ENCODE measurements at regions not wholly inside any gene's neighbourhood (a gene's known extent, or its start where the extent isn't known, plus 50 kb on each side); places are given as distances from the start of the nearest gene placed in this dataset.

GRCh38 chr20:11832851-11833250, 84.8 kb upstream of the BTBD3 start:
- peaks cover 2% of the 10 kb centered on the region for H3K9me3 Mint-ChIP-seq
- no peak for DNase-seq
- ChIA-PET CTCF (no interaction called here), POLR2A (no interaction called here)
- no peak overlapping the region for H3K27ac Mint-ChIP-seq
- H3K4me1 Mint-ChIP-seq (ENCODE audit: low read depth) = no peaks in the 10 kb centered on the region
- no peak for ATAC-seq (ENCODE audit: poor library complexity)
- Histone ChIP-seq H3K27me3 (ENCODE audit: control insufficient read depth in 1 of 2, insufficient read depth in 2 of 2, low read length in 2 of 2) (no peaks in the 10 kb centered on the region), H3K27ac (ENCODE audit: low read depth in 1 of 2, low read length in 2 of 2) (no peak overlapping the region), H3K9me3 (ENCODE audit: control insufficient read depth in 1 of 2, insufficient read depth in 1 of 2, low read length in 2 of 2) (peaks cover 0 to 10% of the 10 kb centered on the region in 2 experiments), H3K4me3 (ENCODE audit: low read length) (no peak overlapping the region), H3K4me1 (ENCODE audit: insufficient read depth, low read length) (no peaks in the 10 kb centered on the region), H3K36me3 (ENCODE audit: insufficient read depth, low read length) (no peaks in the 10 kb centered on the region)
- intact Hi-C loops (cut with DNase I, micrococcal nuclease) = no loop called here
- no peaks in the 10 kb centered on the region for H3K36me3 Mint-ChIP-seq (ENCODE audit: low read depth)
- H3K27me3 Mint-ChIP-seq = peaks cover 14% of the 10 kb centered on the region
- TF ChIP-seq CTCF (IDR thresholded peaks at IDR 0.05) = no peak
- H3K4me3 Mint-ChIP-seq = no peak overlapping the region

DNA sequence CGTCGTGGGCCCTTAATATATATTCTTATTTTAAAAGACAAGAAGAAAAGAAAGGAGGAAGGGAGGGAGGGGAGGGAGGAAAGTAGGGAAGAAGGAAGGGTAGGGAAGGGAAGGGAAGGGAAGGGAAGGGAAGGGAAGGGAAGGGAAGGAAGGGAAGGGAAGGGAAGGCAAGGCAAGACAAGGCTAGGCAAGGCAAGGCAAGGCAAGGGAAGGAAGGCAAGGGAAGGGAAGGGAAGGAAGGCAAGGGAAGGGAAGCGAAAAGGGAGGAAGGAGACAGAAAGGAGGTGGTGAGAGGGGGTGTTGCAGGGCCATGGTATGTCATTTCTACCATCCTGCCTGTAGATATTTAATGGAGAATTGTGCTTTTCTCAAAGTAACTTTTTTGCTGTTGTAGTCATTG, 83.9 kb upstream of the BTBD3 start:
- H3K36me3 ChIP-seq (ENCODE audit: insufficient read depth, low read length) = no peaks in the 10 kb centered on the region
- H3K9me3 Mint-ChIP-seq = no peaks in the 10 kb centered on the region
- no peaks in the 10 kb centered on the region for H3K27me3 ChIP-seq (ENCODE audit: control insufficient read depth in 1 of 2, insufficient read depth in 2 of 2, low read length in 2 of 2)
- ChIA-PET POLR2A (no interaction called here), CTCF (no interaction called here)
- no peak for TF ChIP-seq CTCF (IDR thresholded peaks at IDR 0.05)
- H3K36me3 Mint-ChIP-seq (ENCODE audit: low read depth) = no peaks in the 10 kb centered on the region
- H3K4me3 ChIP-seq (ENCODE audit: low read length) = no peak overlapping the region
- peaks cover 10% of the 10 kb centered on the region for H3K27me3 Mint-ChIP-seq
- H3K4me1 Mint-ChIP-seq (ENCODE audit: low read depth) = no peaks in the 10 kb centered on the region
- intact Hi-C loops (cut with DNase I, micrococcal nuclease) = no loop called here
- H3K27ac ChIP-seq (ENCODE audit: low read depth in 1 of 2, low read length in 2 of 2) = no peak overlapping the region
- ATAC-seq (ENCODE audit: poor library complexity) = no peak
- H3K4me1 ChIP-seq (ENCODE audit: insufficient read depth, low read length) = no peaks in the 10 kb centered on the region
- no peak for DNase-seq
- no peak overlapping the region for H3K4me3 Mint-ChIP-seq
- no peak overlapping the region for H3K27ac Mint-ChIP-seq
- H3K9me3 ChIP-seq (ENCODE audit: control insufficient read depth in 1 of 2, insufficient read depth in 1 of 2, low read length in 2 of 2) = peaks cover 0 to 10% of the 10 kb centered on the region in 2 experiments

DNA sequence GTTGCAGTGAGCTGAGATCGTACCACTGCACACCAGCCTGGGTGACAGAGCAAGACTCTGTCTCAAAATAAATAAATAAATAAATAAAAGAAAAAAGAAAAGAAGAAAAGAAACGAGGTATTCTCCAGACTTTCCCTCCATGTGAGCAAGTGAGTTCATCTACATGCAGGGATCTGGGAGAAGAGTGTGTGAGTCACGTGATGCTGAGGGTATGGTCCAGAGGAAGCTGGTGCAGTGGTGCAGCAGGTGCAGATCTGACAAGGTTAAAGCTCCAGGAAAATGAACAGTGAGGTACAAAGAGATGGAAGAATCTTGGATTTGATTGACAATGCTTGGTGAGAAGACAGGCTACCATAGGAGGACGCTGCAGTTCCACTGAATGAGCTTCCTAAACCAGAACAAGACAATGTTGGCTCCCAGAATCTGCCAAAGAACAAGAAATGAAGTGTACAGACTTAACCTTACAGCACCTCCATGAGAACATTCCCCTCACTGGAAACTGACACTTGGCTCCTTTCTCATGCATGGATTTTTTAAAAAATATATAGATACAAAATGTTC, 79.5 kb upstream of the BTBD3 start:
- POLR2A ChIA-PET = no interaction called here
- intact Hi-C loops (cut with DNase I, micrococcal nuclease) = no loop called here

More for the DNA sequence above, 79.5 kb upstream of the BTBD3 start:
- Histone ChIP-seq H3K27ac (ENCODE audit: low read depth in 1 of 2, low read length in 2 of 2) (no peak overlapping the region), H3K4me1 (ENCODE audit: insufficient read depth, low read length) (no peaks in the 10 kb centered on the region), H3K36me3 (ENCODE audit: insufficient read depth, low read length) (no peaks in the 10 kb centered on the region), H3K9me3 (ENCODE audit: control insufficient read depth in 1 of 2, insufficient read depth in 1 of 2, low read length in 2 of 2) (peaks cover 0 to 10% of the 10 kb centered on the region in 2 experiments), H3K27me3 (ENCODE audit: control insufficient read depth in 1 of 2, insufficient read depth in 2 of 2, low read length in 2 of 2) (no peaks in the 10 kb centered on the region), H3K4me3 (ENCODE audit: low read length) (no peak overlapping the region)
- H3K36me3 Mint-ChIP-seq (ENCODE audit: low read depth) = no peaks in the 10 kb centered on the region
- H3K27ac Mint-ChIP-seq = no peak overlapping the region
- no peak for TF ChIP-seq CTCF (IDR thresholded peaks at IDR 0.05)
- no peak for ATAC-seq (ENCODE audit: poor library complexity)
- H3K4me1 Mint-ChIP-seq (ENCODE audit: low read depth) = no peaks in the 10 kb centered on the region
- no peak for DNase-seq
- CTCF ChIA-PET = no interaction called here
- H3K4me3 Mint-ChIP-seq = no peak overlapping the region
- no peaks in the 10 kb centered on the region for H3K9me3 Mint-ChIP-seq
- peaks cover 5% of the 10 kb centered on the region for H3K27me3 Mint-ChIP-seq

All from CD4-positive, alpha-beta T cell (primary cell).